Heart left ventricle (tissue), 16 donors: ENCODE measurements at regions not wholly inside any gene's neighbourhood (a gene's known extent, or its start where the extent isn't known, plus 50 kb on each side); places are given as distances from the start of the nearest gene placed in this dataset.

Experiments
- ATAC-seq, 4 donors: fragments of 200-7000 bp; cut with Tn5 transposase; one replicate each; pipeline ENCODE4 v1.9.1; 2020 to 2022; ENCODE audit warnings: moderate library complexity in 4 of 4, mild to moderate bottlenecking in 3 of 4, moderate number of reproducible peaks in 1 of 4
- DNase-seq, 5 donors: peaks; one replicate each; pipeline ENCODE4 v3.0.0-alpha.2; 2020
- H3K27ac ChIP-seq, 12 donors: fragments of 200-600 bp; sonication (generic) in 4 of 12; one replicate each; pipeline versions ENCODE4 v1.5.0 to v1.8.0; 2016 to 2022; ENCODE audit warnings: mild to moderate bottlenecking in 2 of 12
- H3K27me3 ChIP-seq, 9 donors: fragments of 200-600 bp; sonication (generic) in 2 of 9; one replicate each; pipeline versions ENCODE4 v1.5.1 to v1.8.0; 2016 to 2022; ENCODE audit warnings: mild to moderate bottlenecking in 3 of 9
- H3K36me3 ChIP-seq, 9 donors: fragments of 200-600 bp; sonication (generic) in 2 of 9; one replicate each; pipeline versions ENCODE4 v1.5.0 to v1.8.0; 2018 to 2022; ENCODE audit warnings: mild to moderate bottlenecking in 2 of 9
- H3K4me1 ChIP-seq, 12 donors: fragments of 200-600 bp; sonication (generic) in 4 of 12; one replicate each; pipeline versions ENCODE4 v1.5.0 to v1.8.0; 2016 to 2022; ENCODE audit warnings: mild to moderate bottlenecking in 3 of 12
- H3K4me3 ChIP-seq, 12 donors: fragments of 200-600 bp; sonication (generic) in 4 of 12; one replicate each; pipeline versions ENCODE4 v1.5.0 to v1.8.0; 2017 to 2022; ENCODE audit warnings: mild to moderate bottlenecking in 9 of 12, moderate library complexity in 4 of 12
- H3K9me3 ChIP-seq, 12 donors: fragments of 200-600 bp; sonication (generic) in 4 of 12; one replicate each; pipeline versions ENCODE4 v1.5.0 to v1.8.0; 2016 to 2022; ENCODE audit warnings: mild to moderate bottlenecking in 1 of 12
- POLR2A ChIP-seq, 2 donors: fragments of 450-650 bp; IDR thresholded peaks; one replicate each; pipeline ENCODE4 v1.6.1; 2017; ENCODE audit warnings: antibody characterized with exemption in 2 of 2, mild to moderate bottlenecking in 2 of 2, moderate library complexity in 2 of 2
- WGBS, 4 donors: extraction: QIAGEN DNeasy Blood & Tissue Kit in 2 of 4; methylation state at CpG; one replicate each; pipeline versions ENCODE4 v1.1.5 to v1.1.7; 2013 to 2018; 5-methylcytosine and 5-hydroxymethylcytosine counted together
- intact Hi-C, 10 donors: fragments of 100-400 bp; cut with DNase I; formaldehyde crosslinking; loops; one replicate each; pipeline versions ENCODE4 v1.11.1 to v1.14.2; 2022
- TF ChIP-seq, protein P1 (sequence below), 12 donors: fragments of 200-600 bp; sonication (generic) in 4 of 12; IDR thresholded peaks; one replicate each; pipeline versions ENCODE4 v1.5.0 to v1.8.0; 2018 to 2022; ENCODE audit warnings: antibody characterized with exemption in 12 of 12, mild to moderate bottlenecking in 5 of 12
- donor health status: ischemic (EF 13 %, LVEDD 7.1; RV severe dilation, severe dysfunction).
- donor health status: healthy with polysubstance abuse.
- donor health status: DM: no; HTN: yes; CAD: no.
- donor health status: DM: no; HTN: no; CAD: no.
- donor health status: ischemic (EF 25% LVEDD 6.9; RV normal size, moderate dysfunction).
- donor health status: ischemic (EF 25% LVEDD 5.7; RV mildly dilated, moderate dysfunction).
- donor health status: healthy.
- donor health status: DM: yes; HTN: yes; CAD: no.
- donor health status: ischemic (EF 35%, LVEDD 5.7; RV mildly dilated, moderate dysfunction).
- donor health status: nonischemic (EF 11% LVEDD 7.7; RV severe dilation, severe dysfunction).
- donor health status: DM: yes; HTN: yes; CAD: no.
- donor health status: PGD.
- donor health status: ischemic (EF 29% LVEDD 5.4; RV normal size, mild dysfunction).
- donor health status: nonischemic (EF 23%, LVEDD 6.1; RV moderate dilation, normal function).

DNA sequence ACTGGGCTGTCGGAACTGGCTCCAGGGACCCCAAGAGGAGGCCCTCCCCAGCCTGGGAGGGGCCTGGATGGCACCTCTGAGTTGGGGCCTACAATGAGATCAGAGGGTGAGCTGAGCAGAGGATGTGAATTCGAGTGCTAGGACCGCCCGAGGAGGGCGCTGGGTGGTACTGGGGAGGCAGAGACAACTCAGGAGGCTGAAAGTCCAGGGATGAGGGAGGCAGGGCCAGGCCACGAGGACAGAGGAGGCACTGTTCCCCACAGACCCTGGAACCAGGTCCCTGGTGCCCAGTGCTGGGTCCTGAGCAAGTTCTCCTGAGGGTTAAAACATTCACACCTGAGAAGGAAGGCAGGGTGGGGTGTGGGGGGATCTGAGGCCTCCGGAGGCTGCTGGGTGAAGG is 218.0 kb downstream of the CTTN start:
- Histone ChIP-seq H3K27me3 (peaks cover 0 to 22% (median 5%) of the 10 kb centered on the region in 9 donors), H3K27ac (no peak overlapping the region), H3K4me3 (no peak overlapping the region), H3K9me3 (peaks cover 0 to 22% (median 4%) of the 10 kb centered on the region in 12 donors), H3K36me3 (no peaks in the 10 kb centered on the region), H3K4me1 (peaks cover 0 to 2% (median 0%) of the 10 kb centered on the region in 12 donors)
- DNase-seq (peak in 1 of 5 donors; percentile 50), ATAC-seq (no peak)
- WGBS, 4 donors = 81 to 85% (median 83%) methylated on average over 7 of the region's 7 CpGs
- TF ChIP-seq, protein P1, sequence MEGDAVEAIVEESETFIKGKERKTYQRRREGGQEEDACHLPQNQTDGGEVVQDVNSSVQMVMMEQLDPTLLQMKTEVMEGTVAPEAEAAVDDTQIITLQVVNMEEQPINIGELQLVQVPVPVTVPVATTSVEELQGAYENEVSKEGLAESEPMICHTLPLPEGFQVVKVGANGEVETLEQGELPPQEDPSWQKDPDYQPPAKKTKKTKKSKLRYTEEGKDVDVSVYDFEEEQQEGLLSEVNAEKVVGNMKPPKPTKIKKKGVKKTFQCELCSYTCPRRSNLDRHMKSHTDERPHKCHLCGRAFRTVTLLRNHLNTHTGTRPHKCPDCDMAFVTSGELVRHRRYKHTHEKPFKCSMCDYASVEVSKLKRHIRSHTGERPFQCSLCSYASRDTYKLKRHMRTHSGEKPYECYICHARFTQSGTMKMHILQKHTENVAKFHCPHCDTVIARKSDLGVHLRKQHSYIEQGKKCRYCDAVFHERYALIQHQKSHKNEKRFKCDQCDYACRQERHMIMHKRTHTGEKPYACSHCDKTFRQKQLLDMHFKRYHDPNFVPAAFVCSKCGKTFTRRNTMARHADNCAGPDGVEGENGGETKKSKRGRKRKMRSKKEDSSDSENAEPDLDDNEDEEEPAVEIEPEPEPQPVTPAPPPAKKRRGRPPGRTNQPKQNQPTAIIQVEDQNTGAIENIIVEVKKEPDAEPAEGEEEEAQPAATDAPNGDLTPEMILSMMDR (IDR thresholded peaks at IDR 0.05) = no peak
- TF ChIP-seq POLR2A (IDR thresholded peaks at IDR 0.05) = no peak
- intact Hi-C loops = no loop called here

DNA sequence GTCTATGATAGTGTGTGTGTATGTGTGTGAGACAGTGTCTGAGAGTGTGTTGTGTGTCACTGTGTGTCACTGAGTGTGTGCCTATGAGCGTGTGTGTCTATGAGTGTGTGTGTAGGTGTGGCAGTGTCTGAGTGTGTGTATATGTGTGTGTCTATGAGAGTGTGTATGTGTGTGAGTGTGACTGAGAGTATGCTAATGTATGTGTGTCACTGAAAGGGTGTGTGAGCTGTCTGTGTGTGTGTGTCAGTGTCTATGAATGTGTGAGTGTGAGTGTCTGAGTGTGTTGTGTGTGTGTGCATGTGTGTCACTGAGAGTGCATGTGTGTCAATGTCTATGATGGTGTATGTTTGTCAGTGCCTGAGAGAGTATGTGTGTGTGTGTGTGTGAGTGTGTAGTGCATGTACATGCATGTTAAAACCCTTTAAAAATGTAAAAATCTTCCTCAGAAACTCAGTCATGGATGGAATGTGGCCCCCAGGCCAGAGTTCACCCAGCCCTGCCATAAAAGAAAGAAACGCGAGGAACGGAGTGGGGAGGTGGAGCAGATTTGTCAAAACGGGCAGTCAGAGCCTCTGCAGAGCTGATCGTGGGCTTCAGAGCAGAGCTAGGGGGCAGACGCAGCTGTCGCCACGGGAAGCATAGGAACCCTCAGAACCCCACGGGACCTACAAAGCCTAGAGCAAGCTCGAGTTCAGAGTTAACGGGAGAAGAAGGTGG is 218.8 kb downstream of the CTTN start:
- Histone ChIP-seq H3K9me3 (peaks cover 0 to 22% (median 4%) of the 10 kb centered on the region in 12 donors), H3K27me3 (peaks cover 0 to 22% (median 3%) of the 10 kb centered on the region in 9 donors), H3K4me3 (no peak overlapping the region), H3K4me1 (no peaks in the 10 kb centered on the region), H3K36me3 (no peaks in the 10 kb centered on the region), H3K27ac (no peak overlapping the region)
- intact Hi-C loops = no loop called here
- no peak for TF ChIP-seq POLR2A (IDR thresholded peaks at IDR 0.05)
- TF ChIP-seq, protein P1 (IDR thresholded peaks at IDR 0.05) = no peak
- 45 to 69% (median 58%) methylated on average over 12 of the region's 12 CpGs for WGBS, 4 donors
- DNase-seq (peak in 1 of 5 donors; percentile 15), ATAC-seq (peak in 1 of 4 donors; percentile 16)

DNA sequence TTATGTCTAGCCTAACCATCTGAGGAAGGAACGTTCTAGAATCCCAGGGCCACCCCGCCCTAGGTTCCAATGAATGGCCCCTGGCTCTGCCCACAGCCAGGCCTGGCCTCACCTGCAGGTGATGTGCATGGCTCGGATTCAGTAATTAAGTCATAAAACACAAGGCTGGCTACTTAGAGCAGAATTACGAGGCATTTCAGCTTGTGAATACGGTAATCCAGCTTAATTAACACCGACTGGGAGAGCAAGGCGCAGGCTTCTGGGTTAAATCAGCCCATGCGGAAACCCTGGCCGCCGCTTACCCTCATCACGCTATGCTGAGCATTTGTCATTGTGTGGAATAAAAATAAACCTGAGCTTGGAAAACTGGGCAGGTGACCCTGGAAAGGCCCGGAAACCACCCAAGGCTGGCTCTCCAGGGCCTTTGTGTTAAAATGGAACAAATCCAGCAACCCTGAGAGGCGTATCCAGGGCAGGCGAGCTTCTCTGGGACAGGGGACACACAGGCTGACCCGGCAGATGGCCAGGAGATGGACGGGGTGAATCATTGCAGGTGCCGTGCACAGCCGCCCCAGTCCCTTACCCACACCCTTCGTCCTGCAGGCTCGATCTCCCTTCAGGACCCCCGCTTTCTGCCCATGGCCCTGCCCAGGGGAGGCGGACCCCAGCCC is 220.2 kb downstream of the CTTN start:
- H3K36me3 ChIP-seq = no peaks in the 10 kb centered on the region
- peaks cover 0 to 14% (median 0%) of the 10 kb centered on the region in 9 donors for H3K27me3 ChIP-seq
- DNase-seq (peak in 1 of 5 donors; percentile 47), ATAC-seq (no peak)
- H3K9me3 ChIP-seq = peaks cover 0 to 22% (median 4%) of the 10 kb centered on the region in 12 donors
- no peaks in the 10 kb centered on the region for H3K4me1 ChIP-seq
- TF ChIP-seq POLR2A (IDR thresholded peaks at IDR 0.05) = no peak
- TF ChIP-seq, protein P1 (IDR thresholded peaks at IDR 0.05) = no peak
- H3K27ac ChIP-seq = no peak overlapping the region
- WGBS, 4 donors = 90 to 91% (median 90%) methylated on average over 22 of the region's 22 CpGs
- intact Hi-C loops = no loop called here
- no peak overlapping the region for H3K4me3 ChIP-seq

DNA sequence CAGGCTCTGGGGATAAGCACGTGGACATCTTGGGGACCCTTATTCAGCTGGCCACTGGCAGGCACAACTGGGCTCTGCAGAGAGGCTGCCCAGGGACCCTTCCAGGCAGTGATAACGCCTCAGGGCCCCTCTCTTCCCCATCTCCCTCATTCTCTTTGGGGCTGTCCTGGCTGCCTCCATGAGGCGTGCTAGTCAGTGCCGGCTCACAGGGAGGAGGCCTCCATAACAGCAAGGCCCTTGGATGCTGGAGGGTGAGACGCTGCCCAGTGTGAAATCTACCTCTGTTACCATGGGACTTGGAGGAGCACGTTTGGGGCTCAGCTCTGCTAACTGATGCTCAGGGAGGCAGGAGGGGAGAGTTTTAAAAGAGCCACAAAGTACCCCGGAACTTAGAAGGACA is 221.3 kb downstream of the CTTN start:
- Histone ChIP-seq H3K4me3 (no peak overlapping the region), H3K27ac (no peak overlapping the region), H3K36me3 (no peaks in the 10 kb centered on the region), H3K27me3 (peaks cover 0 to 9% (median 0%) of the 10 kb centered on the region in 9 donors), H3K9me3 (peaks cover 0 to 22% (median 4%) of the 10 kb centered on the region in 12 donors), H3K4me1 (no peaks in the 10 kb centered on the region)
- 58 to 86% (median 81%) methylated on average over 4 to 7 of the region's 7 CpGs for WGBS, 4 donors
- TF ChIP-seq, protein P1 (IDR thresholded peaks at IDR 0.05) = no peak
- TF ChIP-seq POLR2A (IDR thresholded peaks at IDR 0.05) = no peak
- DNase-seq (peak in 1 of 5 donors; percentile 10), ATAC-seq (no peak)
- intact Hi-C loops = no loop called here
